ENCODE measurements at regions not wholly inside any gene's neighbourhood (a gene's known extent, or its start where the extent isn't known, plus 50 kb on each side); places are given as distances from the start of the nearest gene placed in this dataset.

- 93% methylated on average over 4 of the region's 4 CpGs; no CpG with 5 or more reads in 1 of the 2 experiments for WGBS, 2 experiments (ENCODE audit: extremely low coverage in 1 of 2, insufficient coverage in 1 of 2, insufficient read length in 1 of 2, insufficient replicate concordance in 2 of 2, low coverage in 1 of 2, low lambda C conversion rate in 2 of 2, missing lambda C conversion rate in 1 of 2)
- H3K4me1 ChIP-seq (replicated peaks in 1 of 4; ENCODE audit: control insufficient read depth in 3 of 4, insufficient read depth in 4 of 4, low read length in 3 of 4) = no peaks in the 10 kb centered on the region
- H2BK5ac ChIP-seq (ENCODE audit: low read depth, low read length) = no peak overlapping the region
- no peak overlapping the region for H4K91ac ChIP-seq (replicated peaks; ENCODE audit: insufficient read length, low read length)
- no peak overlapping the region for H4K5ac ChIP-seq (ENCODE audit: insufficient read length, low read depth, low read length)
- no peak overlapping the region for H3K4me2 ChIP-seq (ENCODE audit: insufficient read depth in 1 of 2, low read depth in 2 of 2, low read length in 2 of 2)
- no peaks in the 10 kb centered on the region for H3K36me3 ChIP-seq (ENCODE audit: control insufficient read depth in 2 of 4, insufficient read depth in 4 of 4, low read length in 3 of 4)
- H3K23ac ChIP-seq (ENCODE audit: insufficient read length) = no peak overlapping the region
- no peak overlapping the region for H2AK5ac ChIP-seq (ENCODE audit: low read depth, low read length)
- no peak overlapping the region for H3K4me3 ChIP-seq (ENCODE audit: extremely low read depth in 1 of 4, insufficient read depth in 2 of 4, low read depth in 3 of 4, low read length in 4 of 4)
- no peak overlapping the region for H3K9ac ChIP-seq (replicated peaks in 1 of 4; ENCODE audit: extremely low read depth in 1 of 4, low read depth in 3 of 4, low read length in 3 of 4)
- H3K4ac ChIP-seq (replicated peaks; ENCODE audit: insufficient read length, low read depth, low read length) = no peak overlapping the region
- FAIRE-seq (no peak), DNase-seq (ENCODE audit: low read depth in 1 of 2, low spot score in 2 of 2) (no peak)
- no peak overlapping the region for H3K18ac ChIP-seq (ENCODE audit: extremely low read depth, low read length)
- no peak overlapping the region for H2BK20ac ChIP-seq (ENCODE audit: low read length)
- no peak overlapping the region for H3K56ac ChIP-seq (replicated peaks; ENCODE audit: insufficient read length, low read depth, low read length)
- no peak overlapping the region for H3K14ac ChIP-seq (ENCODE audit: insufficient read length)
- H3K9me3 ChIP-seq (ENCODE audit: insufficient read depth in 2 of 2, low read depth in 1 of 2, low read length in 1 of 2) = peaks cover 4 to 9% of the 10 kb centered on the region in 2 experiments; a peak in 2 of 4 replicates
- H2BK15ac ChIP-seq (ENCODE audit: low read length) = no peak overlapping the region
- no peak overlapping the region for H2BK120ac ChIP-seq (replicated peaks; ENCODE audit: low read depth, low read length)
- no peak for TF ChIP-seq CBX8 (IDR thresholded peaks at IDR 0.05; ENCODE audit: borderline replicate concordance, low read depth, low read length)
- TF ChIP-seq PHF8 (conservative IDR thresholded peaks at IDR 0.05; ENCODE audit: low read depth, low read length) = no peak
- TF ChIP-seq BACH1 (IDR thresholded peaks at IDR 0.05; ENCODE audit: low read length) = no peak
- no peak for TF ChIP-seq MAFK (IDR thresholded peaks at IDR 0.05; ENCODE audit: low read depth, low read length)
- no peak for TF ChIP-seq CTCF (IDR thresholded peaks at IDR 0.05; ENCODE audit: control extremely low read depth in 1 of 3, insufficient read depth in 1 of 3, low read depth in 1 of 3, low read length in 3 of 3)
- TF ChIP-seq CTBP2 (IDR thresholded peaks at IDR 0.05; ENCODE audit: borderline replicate concordance, insufficient read depth, insufficient read length, low read length) = no peak
- no peak for TF ChIP-seq EZH2 (IDR thresholded peaks at IDR 0.05; ENCODE audit: low read depth, low read length, severe bottlenecking)
- TF ChIP-seq RFX5 (IDR thresholded peaks at IDR 0.05; ENCODE audit: borderline replicate concordance, low read depth, low read length) = no peak
- CTCF ChIA-PET (ENCODE audit: partially characterized antibody) = interaction anchor here (0.8 kb wide), 1 partner anchor 11 kb away, joined by 3 read pairs; no protein-coding TSS in a partner anchor
- no peaks in the 10 kb centered on the region for H3K79me2 ChIP-seq (ENCODE audit: control insufficient read depth in 1 of 2, insufficient read depth in 2 of 2, low read length in 2 of 2)
- no peaks in the 10 kb centered on the region for H3K79me1 ChIP-seq (ENCODE audit: low read depth, low read length)
- H3K27me3 ChIP-seq (replicated peaks in 1 of 4; ENCODE audit: control insufficient read depth in 3 of 4, extremely low read depth in 1 of 4, insufficient read depth in 3 of 4, low read length in 3 of 4) = no peaks in the 10 kb centered on the region
- H3K23me2 ChIP-seq (ENCODE audit: low read depth, low read length) = no peaks in the 10 kb centered on the region
- H2BK12ac ChIP-seq (ENCODE audit: low read depth, low read length) = no peak overlapping the region
- no peak overlapping the region for H3K27ac ChIP-seq (ENCODE audit: low read depth, low read length)
- POLR2A ChIA-PET (ENCODE audit: partially characterized antibody) = no interaction called here
- H4K20me1 ChIP-seq (replicated peaks in 1 of 2; ENCODE audit: control insufficient read depth in 1 of 2, insufficient read depth in 2 of 2, low read length in 2 of 2) = no peaks in the 10 kb centered on the region
- no peak overlapping the region for H2AFZ ChIP-seq (ENCODE audit: low read length)
- no peak overlapping the region for H4K8ac ChIP-seq (ENCODE audit: extremely low read depth, insufficient read depth, low read length)
Measured at GRCh38 chr10:111709603-111710002, 474.0 kb downstream of the GPAM start.

Measured in H1 (cell line).